ENCODE measurements at regions not wholly inside any gene's neighbourhood (a gene's known extent, or its start where the extent isn't known, plus 50 kb on each side); places are given as distances from the start of the nearest gene placed in this dataset.

DNA sequence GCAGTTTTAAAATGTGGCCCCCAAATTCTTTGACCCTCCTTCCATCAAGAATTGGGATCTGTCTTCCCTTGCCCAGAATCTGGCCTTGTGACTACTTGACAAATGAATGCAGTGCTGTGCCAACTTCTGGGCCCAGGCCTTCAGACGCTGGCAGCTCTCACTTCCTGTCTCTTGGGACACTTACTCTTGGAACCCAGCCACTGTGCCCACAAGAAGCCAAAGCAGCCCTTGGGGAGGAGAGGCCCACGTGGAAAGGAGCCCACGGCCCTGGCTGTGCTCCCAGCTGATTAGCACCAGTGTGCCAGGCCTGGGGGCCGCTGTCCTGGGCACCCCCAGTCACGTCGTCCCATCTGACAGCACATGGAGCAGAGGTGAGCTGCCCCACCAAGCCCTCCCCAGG is 56.6 kb downstream of the RPL37A start:
- H3K4me1 ChIP-seq (ENCODE audit: insufficient read depth, low read length) = peaks cover 26% of the 10 kb centered on the region
- H3K27ac Mint-ChIP-seq (ENCODE audit: unreplicated experiment) = no peak overlapping the region
- no peak overlapping the region for H3K4me3 ChIP-seq (ENCODE audit: insufficient read depth, low read depth, low read length)
- H3K27me3 Mint-ChIP-seq (ENCODE audit: low read depth, unreplicated experiment) = no peaks in the 10 kb centered on the region
- H2AFZ ChIP-seq (ENCODE audit: low read depth, low read length) = no peak overlapping the region
- H3K27ac ChIP-seq (ENCODE audit: low read depth, low read length) = no peak overlapping the region
- FAIRE-seq (no peak), DNase-seq (ENCODE audit: low read depth) (peak; percentile 33)
- no peaks in the 10 kb centered on the region for H3K9me3 ChIP-seq (ENCODE audit: insufficient read depth, low read depth, low read length)
- H3K36me3 Mint-ChIP-seq (ENCODE audit: low read depth, unreplicated experiment) = peaks cover 2% of the 10 kb centered on the region
- no peaks in the 10 kb centered on the region for H3K36me3 ChIP-seq (ENCODE audit: insufficient read depth, low read length)
- H3K27me3 ChIP-seq (ENCODE audit: insufficient read depth, low read length) = no peaks in the 10 kb centered on the region
- H3K4me3 Mint-ChIP-seq (ENCODE audit: unreplicated experiment) = no peak overlapping the region
- TF ChIP-seq EZH2 (IDR thresholded peaks at IDR 0.05; ENCODE audit: insufficient read depth, low read length) = no peak
- TF ChIP-seq, protein P1, sequence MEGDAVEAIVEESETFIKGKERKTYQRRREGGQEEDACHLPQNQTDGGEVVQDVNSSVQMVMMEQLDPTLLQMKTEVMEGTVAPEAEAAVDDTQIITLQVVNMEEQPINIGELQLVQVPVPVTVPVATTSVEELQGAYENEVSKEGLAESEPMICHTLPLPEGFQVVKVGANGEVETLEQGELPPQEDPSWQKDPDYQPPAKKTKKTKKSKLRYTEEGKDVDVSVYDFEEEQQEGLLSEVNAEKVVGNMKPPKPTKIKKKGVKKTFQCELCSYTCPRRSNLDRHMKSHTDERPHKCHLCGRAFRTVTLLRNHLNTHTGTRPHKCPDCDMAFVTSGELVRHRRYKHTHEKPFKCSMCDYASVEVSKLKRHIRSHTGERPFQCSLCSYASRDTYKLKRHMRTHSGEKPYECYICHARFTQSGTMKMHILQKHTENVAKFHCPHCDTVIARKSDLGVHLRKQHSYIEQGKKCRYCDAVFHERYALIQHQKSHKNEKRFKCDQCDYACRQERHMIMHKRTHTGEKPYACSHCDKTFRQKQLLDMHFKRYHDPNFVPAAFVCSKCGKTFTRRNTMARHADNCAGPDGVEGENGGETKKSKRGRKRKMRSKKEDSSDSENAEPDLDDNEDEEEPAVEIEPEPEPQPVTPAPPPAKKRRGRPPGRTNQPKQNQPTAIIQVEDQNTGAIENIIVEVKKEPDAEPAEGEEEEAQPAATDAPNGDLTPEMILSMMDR (IDR thresholded peaks at IDR 0.05; ENCODE audit: insufficient read depth, low read depth, low read length) = no peak
- no peak overlapping the region for H3K4me2 ChIP-seq (ENCODE audit: low read length)
- peaks cover 44% of the 10 kb centered on the region for H3K4me1 Mint-ChIP-seq (ENCODE audit: low read depth, unreplicated experiment)
- H3K79me2 ChIP-seq (ENCODE audit: insufficient read depth, low read length) = no peaks in the 10 kb centered on the region
- no peaks in the 10 kb centered on the region for H4K20me1 ChIP-seq (ENCODE audit: insufficient read depth, low read length)
- H3K9ac ChIP-seq (ENCODE audit: low read length) = no peak overlapping the region
- H3K9me3 Mint-ChIP-seq (ENCODE audit: unreplicated experiment) = peaks cover under 1% of the 10 kb centered on the region

GRCh38 chr2:216556202-216556601 is 57.6 kb downstream of the RPL37A start:
- FAIRE-seq (no peak), DNase-seq (ENCODE audit: low read depth) (no peak)
- no peaks in the 10 kb centered on the region for H3K27me3 Mint-ChIP-seq (ENCODE audit: low read depth, unreplicated experiment)
- no peak overlapping the region for H3K27ac Mint-ChIP-seq (ENCODE audit: unreplicated experiment)
- no peaks in the 10 kb centered on the region for H3K9me3 Mint-ChIP-seq (ENCODE audit: unreplicated experiment)
- Histone ChIP-seq H3K9me3 (ENCODE audit: insufficient read depth, low read depth, low read length) (no peaks in the 10 kb centered on the region), H3K27me3 (ENCODE audit: insufficient read depth, low read length) (no peaks in the 10 kb centered on the region), H4K20me1 (ENCODE audit: insufficient read depth, low read length) (no peaks in the 10 kb centered on the region), H3K27ac (ENCODE audit: low read depth, low read length) (no peak overlapping the region), H3K4me2 (ENCODE audit: low read length) (no peak overlapping the region), H3K79me2 (ENCODE audit: insufficient read depth, low read length) (no peaks in the 10 kb centered on the region), H2AFZ (ENCODE audit: low read depth, low read length) (no peak overlapping the region), H3K36me3 (ENCODE audit: insufficient read depth, low read length) (no peaks in the 10 kb centered on the region), H3K9ac (ENCODE audit: low read length) (no peak overlapping the region), H3K4me1 (ENCODE audit: insufficient read depth, low read length) (peaks cover 22% of the 10 kb centered on the region), H3K4me3 (ENCODE audit: insufficient read depth, low read depth, low read length) (no peak overlapping the region)
- peaks cover 51% of the 10 kb centered on the region for H3K4me1 Mint-ChIP-seq (ENCODE audit: low read depth, unreplicated experiment)
- H3K36me3 Mint-ChIP-seq (ENCODE audit: low read depth, unreplicated experiment) = peaks cover 2% of the 10 kb centered on the region
- no peak overlapping the region for H3K4me3 Mint-ChIP-seq (ENCODE audit: unreplicated experiment)
- TF ChIP-seq, protein P1 (IDR thresholded peaks at IDR 0.05; ENCODE audit: insufficient read depth, low read depth, low read length) = no peak
- TF ChIP-seq EZH2 (IDR thresholded peaks at IDR 0.05; ENCODE audit: insufficient read depth, low read length) = no peak

DNA sequence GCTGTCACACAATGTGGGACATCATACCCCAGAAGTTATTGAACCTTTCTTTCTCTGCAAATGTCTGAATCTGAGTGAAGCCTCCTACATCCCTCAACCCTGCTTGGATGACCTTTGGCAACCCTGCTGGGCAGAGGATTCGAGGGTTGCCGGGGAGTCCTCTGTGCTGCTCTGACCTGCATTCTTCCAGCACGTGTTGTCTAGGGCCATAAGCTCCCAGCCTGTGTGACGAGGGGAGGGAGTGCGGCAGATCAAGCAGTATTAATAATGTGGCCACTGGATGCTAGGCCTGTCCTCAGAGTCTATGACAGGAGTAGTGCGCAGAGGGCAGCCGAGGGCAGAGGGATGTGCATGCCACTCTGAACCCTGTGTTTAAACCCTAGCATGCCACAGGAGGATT is 58.8 kb downstream of the RPL37A start:
- no peak for DNase-seq (ENCODE audit: low read depth)
- H3K27me3 Mint-ChIP-seq (ENCODE audit: low read depth, unreplicated experiment) = no peaks in the 10 kb centered on the region
- H3K4me1 Mint-ChIP-seq (ENCODE audit: low read depth, unreplicated experiment) = peaks cover 44% of the 10 kb centered on the region
- no peaks in the 10 kb centered on the region for H3K27me3 ChIP-seq (ENCODE audit: insufficient read depth, low read length)
- no peak overlapping the region for H3K9ac ChIP-seq (ENCODE audit: low read length)
- H3K36me3 ChIP-seq (ENCODE audit: insufficient read depth, low read length) = no peaks in the 10 kb centered on the region
- no peak overlapping the region for H3K4me2 ChIP-seq (ENCODE audit: low read length)
- H3K27ac ChIP-seq (ENCODE audit: low read depth, low read length) = no peak overlapping the region
- no peaks in the 10 kb centered on the region for H3K9me3 Mint-ChIP-seq (ENCODE audit: unreplicated experiment)
- no peak overlapping the region for H3K27ac Mint-ChIP-seq (ENCODE audit: unreplicated experiment)
- FAIRE-seq = no peak
- H3K4me1 ChIP-seq (ENCODE audit: insufficient read depth, low read length) = peaks cover 10% of the 10 kb centered on the region
- peaks cover 2% of the 10 kb centered on the region for H3K36me3 Mint-ChIP-seq (ENCODE audit: low read depth, unreplicated experiment)
- no peaks in the 10 kb centered on the region for H3K9me3 ChIP-seq (ENCODE audit: insufficient read depth, low read depth, low read length)
- H2AFZ ChIP-seq (ENCODE audit: low read depth, low read length) = no peak overlapping the region
- no peak overlapping the region for H3K4me3 ChIP-seq (ENCODE audit: insufficient read depth, low read depth, low read length)
- H4K20me1 ChIP-seq (ENCODE audit: insufficient read depth, low read length) = no peaks in the 10 kb centered on the region
- peak overlapping the region; percentile 14 for H3K4me3 Mint-ChIP-seq (ENCODE audit: unreplicated experiment)
- H3K79me2 ChIP-seq (ENCODE audit: insufficient read depth, low read length) = no peaks in the 10 kb centered on the region
- TF ChIP-seq, protein P1 (IDR thresholded peaks at IDR 0.05; ENCODE audit: insufficient read depth, low read depth, low read length) = no peak
- TF ChIP-seq EZH2 (IDR thresholded peaks at IDR 0.05; ENCODE audit: insufficient read depth, low read length) = no peak
